T47D (cell line): ENCODE measurements at regions not wholly inside any gene's neighbourhood (a gene's known extent, or its start where the extent isn't known, plus 50 kb on each side); places are given as distances from the start of the nearest gene placed in this dataset.

ENCODE experiments used
- DNase-seq, 2 experiments: peaks; one replicate each; pipeline versions ENCODE4 v3.0.0 to v3.0.0-alpha.2; 2011 to 2012; ENCODE audit warnings: low read depth in 1 of 2, low spot score in 1 of 2
- JUND ChIP-seq: IDR thresholded peaks from 2 replicates; pipeline ENCODE4 v1.6.1; 2012; ENCODE audit warnings: low read depth
- in situ Hi-C: cut with HindIII; loops from 2 replicates; pipeline ENCODE4 v1.10.0; 2016; ENCODE audit warnings: low sequenced_read_pairs, low pct_unique_long_range_greater_than_20kb

- TF ChIP-seq JUND = no peak
- DNase-seq = no peak
- in situ Hi-C loops = no loop called here
These were observed 50.3 kb upstream of the KITLG start for GRCh38 chr12:88630561-88630960.
